ENCODE measurements at regions not wholly inside any gene's neighbourhood (a gene's known extent, or its start where the extent isn't known, plus 50 kb on each side); places are given as distances from the start of the nearest gene placed in this dataset.

GRCh38 chr4:12178614-12179610 lies 750.2 kb upstream of the HS3ST1 start:
- no peak for DNase-seq (ENCODE audit: low spot score)
- no TSS peak for BruUV-seq (replicated peaks)
- POLR2A ChIA-PET: no interaction called here

More at GRCh38 chr4:12178614-12179610, 750.2 kb upstream of the HS3ST1 start:
- H4K20me1 ChIP-seq (ENCODE audit: insufficient read depth, low read length): no peaks in the 10 kb centered on the region
- CTCF ChIA-PET (ENCODE audit: low intra/inter-chr PET ratio, low total read pairs): no interaction called here
- no peak overlapping the region for H3K4me3 ChIP-seq (replicated peaks in 1 of 3; ENCODE audit: insufficient read depth in 1 of 3, low read depth in 2 of 3, low read length in 3 of 3)
- no peak overlapping the region for H3K27ac ChIP-seq (ENCODE audit: extremely low read length, insufficient read depth, low read length)
- no peaks in the 10 kb centered on the region for H3K79me2 ChIP-seq (ENCODE audit: insufficient read depth, low read length)
- H3K9ac ChIP-seq (ENCODE audit: insufficient read depth, low read depth, low read length): no peak overlapping the region
- H3K4me1 ChIP-seq (ENCODE audit: insufficient read depth, low read length): no peaks in the 10 kb centered on the region
- FAIRE-seq (no peak), ATAC-seq (no peak)
- H2AFZ ChIP-seq (ENCODE audit: low read length): no peak overlapping the region
- TF ChIP-seq PCBP2 (optimal IDR thresholded peaks at IDR 0.05; ENCODE audit: low read depth, low read length, poor library complexity, severe bottlenecking) (no peak), MAFK (conservative IDR thresholded peaks at IDR 0.05 in 1 of 2, IDR thresholded peaks at IDR 0.05 in 1 of 2; ENCODE audit: low read length in 2 of 2) (peak in 1 of 2 experiments; percentile 6; a peak in 1 of 4 replicates), ATF6 (CRISPR knock-in tag; conservative IDR thresholded peaks at IDR 0.05) (no peak)
- no peaks in the 10 kb centered on the region for H3K27me3 ChIP-seq (ENCODE audit: control insufficient read depth in 1 of 2, insufficient read depth in 2 of 2, low read length in 2 of 2)
- WGBS (ENCODE audit: low lambda C conversion rate): under 1% methylated on average over 11 of the region's 11 CpGs
- H3K36me3 ChIP-seq (replicated peaks in 1 of 2; ENCODE audit: control insufficient read depth in 1 of 2, insufficient read depth in 2 of 2, low read length in 2 of 2): no peaks in the 10 kb centered on the region
- intact Hi-C loops (cut with micrococcal nuclease; ENCODE audit: unreplicated experiment): no loop called here
- no peak overlapping the region for H3K4me2 ChIP-seq (ENCODE audit: low read depth, low read length)
- in situ Hi-C loops (cut with HindIII; ENCODE audit: extremely low pct_ligation_motif_present, low pct_unique_long_range_greater_than_20kb): no loop called here
- peaks cover 90% of the 10 kb centered on the region for H3K9me3 ChIP-seq (ENCODE audit: low read length)

Data from HepG2 (cell line).